Loucy (cell line): ENCODE measurements at regions not wholly inside any gene's neighbourhood (a gene's known extent, or its start where the extent isn't known, plus 50 kb on each side); places are given as distances from the start of the nearest gene placed in this dataset.

Experiments
- H2AFZ ChIP-seq: fragments of 200-600 bp; sonication (generic); 2 replicates; pipeline ENCODE4 v1.6.0; 2016; ENCODE audit warnings: antibody characterized with exemption, mild to moderate bottlenecking, low read length, moderate library complexity
- H3F3A ChIP-seq: fragments of 200-600 bp; 2 replicates; pipeline ENCODE4 v1.6.0; 2016; ENCODE audit warnings: antibody characterized with exemption, low read depth, mild to moderate bottlenecking
- H3K27me3 ChIP-seq: fragments of 200-600 bp; sonication (generic); 2 replicates; pipeline ENCODE4 v1.6.1; 2014; ENCODE audit warnings: low read length, mild to moderate bottlenecking; ENCODE audit not compliant: insufficient read depth, poor library complexity, severe bottlenecking
- H3K36me3 ChIP-seq: fragments of 200-600 bp; sonication (generic); 2 replicates; pipeline ENCODE4 v1.6.1; 2016; ENCODE audit warnings: low read length; ENCODE audit not compliant: insufficient read depth
- H3K4me1 ChIP-seq: fragments of 200-600 bp; sonication (generic); 2 replicates; pipeline ENCODE4 v1.5.1; 2014; ENCODE audit warnings: low read length, mild to moderate bottlenecking; ENCODE audit not compliant: insufficient read depth, poor library complexity, severe bottlenecking
- H3K4me2 ChIP-seq: fragments of 200-600 bp; sonication (generic); 2 replicates; pipeline ENCODE4 v1.6.0; 2014; ENCODE audit warnings: antibody characterized with exemption, low read length, low read depth, mild to moderate bottlenecking; ENCODE audit not compliant: poor library complexity, severe bottlenecking
- H3K4me3 ChIP-seq: fragments of 200-600 bp; sonication (generic); 2 replicates; pipeline ENCODE4 v1.5.1; 2014; ENCODE audit warnings: low read length, mild to moderate bottlenecking, mixed read lengths; ENCODE audit not compliant: poor library complexity, severe bottlenecking
- H3K79me2 ChIP-seq: fragments of 200-600 bp; sonication (generic); 2 replicates; pipeline ENCODE4 v1.6.1; 2014; ENCODE audit warnings: low read length; ENCODE audit not compliant: insufficient read depth
- H3K9ac ChIP-seq: fragments of 200-600 bp; sonication (generic); 2 replicates; pipeline ENCODE4 v1.6.0; 2014; ENCODE audit warnings: mild to moderate bottlenecking, low read depth, low read length, moderate library complexity; ENCODE audit not compliant: poor library complexity, severe bottlenecking
- H3K9me2 ChIP-seq: fragments of 200-600 bp; sonication (generic); replicated peaks from 2 replicates; pipeline ENCODE4 v1.6.1; 2016; ENCODE audit warnings: low read depth, low read length, mixed read lengths
- H3K9me3 ChIP-seq: fragments of 200-600 bp; sonication (generic); 2 replicates; pipeline ENCODE4 v1.6.1; 2014; ENCODE audit warnings: mild to moderate bottlenecking, antibody characterized with exemption, low read length, low read depth; ENCODE audit not compliant: insufficient read depth
- H4K20me1 ChIP-seq: fragments of 200-600 bp; sonication (generic); 2 replicates; pipeline ENCODE4 v1.6.0; 2014; ENCODE audit warnings: antibody characterized with exemption, low read length, mild to moderate bottlenecking; ENCODE audit not compliant: insufficient read depth, poor library complexity, severe bottlenecking
- EZH2phosphoT487 ChIP-seq: fragments of 200-600 bp; IDR thresholded peaks from 2 replicates; pipeline ENCODE4 v1.6.1; 2018; ENCODE audit warnings: antibody characterized with exemption, mild to moderate bottlenecking, moderate library complexity, borderline replicate concordance
- TF ChIP-seq, protein P1 (sequence below): fragments of 200-600 bp; sonication (generic); conservative IDR thresholded peaks from 2 replicates; pipeline ENCODE4 v1.5.1; 2014; ENCODE audit warnings: mild to moderate bottlenecking, antibody characterized with exemption, low read length

- Histone ChIP-seq H3K4me1 (peaks cover 26% of the 10 kb centered on the region), H3K4me2 (no peak overlapping the region), H3K36me3 (no peaks in the 10 kb centered on the region), H3K79me2 (no peaks in the 10 kb centered on the region), H4K20me1 (no peaks in the 10 kb centered on the region), H3F3A (no peaks in the 10 kb centered on the region), H3K27me3 (no peaks in the 10 kb centered on the region), H3K9me2 (no peaks in the 10 kb centered on the region), H3K4me3 (no peak overlapping the region), H3K9ac (no peak overlapping the region), H2AFZ (no peak overlapping the region; the same call in 1 of the 2 replicates), H3K9me3 (no peaks in the 10 kb centered on the region)
- TF ChIP-seq, protein P1, sequence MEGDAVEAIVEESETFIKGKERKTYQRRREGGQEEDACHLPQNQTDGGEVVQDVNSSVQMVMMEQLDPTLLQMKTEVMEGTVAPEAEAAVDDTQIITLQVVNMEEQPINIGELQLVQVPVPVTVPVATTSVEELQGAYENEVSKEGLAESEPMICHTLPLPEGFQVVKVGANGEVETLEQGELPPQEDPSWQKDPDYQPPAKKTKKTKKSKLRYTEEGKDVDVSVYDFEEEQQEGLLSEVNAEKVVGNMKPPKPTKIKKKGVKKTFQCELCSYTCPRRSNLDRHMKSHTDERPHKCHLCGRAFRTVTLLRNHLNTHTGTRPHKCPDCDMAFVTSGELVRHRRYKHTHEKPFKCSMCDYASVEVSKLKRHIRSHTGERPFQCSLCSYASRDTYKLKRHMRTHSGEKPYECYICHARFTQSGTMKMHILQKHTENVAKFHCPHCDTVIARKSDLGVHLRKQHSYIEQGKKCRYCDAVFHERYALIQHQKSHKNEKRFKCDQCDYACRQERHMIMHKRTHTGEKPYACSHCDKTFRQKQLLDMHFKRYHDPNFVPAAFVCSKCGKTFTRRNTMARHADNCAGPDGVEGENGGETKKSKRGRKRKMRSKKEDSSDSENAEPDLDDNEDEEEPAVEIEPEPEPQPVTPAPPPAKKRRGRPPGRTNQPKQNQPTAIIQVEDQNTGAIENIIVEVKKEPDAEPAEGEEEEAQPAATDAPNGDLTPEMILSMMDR: no peak
- no peak for TF ChIP-seq EZH2phosphoT487
These were observed 165.1 kb downstream of the RPIA start for GRCh38 chr2:88856409-88857135.

GRCh38 chr2:88857274-88857741 lies 165.8 kb downstream of the RPIA start:
- no peak overlapping the region for H3K4me2 ChIP-seq
- no peaks in the 10 kb centered on the region for H3F3A ChIP-seq
- H2AFZ ChIP-seq: peak overlapping the region; percentile 70
- H3K36me3 ChIP-seq: no peaks in the 10 kb centered on the region
- H3K9me2 ChIP-seq: no peaks in the 10 kb centered on the region
- no peaks in the 10 kb centered on the region for H4K20me1 ChIP-seq
- H3K27me3 ChIP-seq: no peaks in the 10 kb centered on the region
- H3K79me2 ChIP-seq: no peaks in the 10 kb centered on the region
- no peaks in the 10 kb centered on the region for H3K9me3 ChIP-seq
- H3K4me3 ChIP-seq: no peak overlapping the region
- no peak for TF ChIP-seq EZH2phosphoT487
- TF ChIP-seq, protein P1: no peak
- peak overlapping the region; percentile 47 for H3K9ac ChIP-seq
- peaks cover 26% of the 10 kb centered on the region for H3K4me1 ChIP-seq

GRCh38 chr2:88857951-88858411 lies 166.5 kb downstream of the RPIA start:
- no peaks in the 10 kb centered on the region for H3F3A ChIP-seq
- peak overlapping the region; percentile 70 for H2AFZ ChIP-seq
- H3K4me2 ChIP-seq: peak overlapping the region; percentile 36
- TF ChIP-seq, protein P1: no peak
- TF ChIP-seq EZH2phosphoT487: no peak
- H3K36me3 ChIP-seq: no peaks in the 10 kb centered on the region
- H3K27me3 ChIP-seq: no peaks in the 10 kb centered on the region
- H3K9me3 ChIP-seq: no peaks in the 10 kb centered on the region
- H4K20me1 ChIP-seq: no peaks in the 10 kb centered on the region
- H3K4me1 ChIP-seq: peaks cover 26% of the 10 kb centered on the region
- H3K4me3 ChIP-seq: peak overlapping the region; percentile 10
- peak overlapping the region; percentile 47 for H3K9ac ChIP-seq
- no peaks in the 10 kb centered on the region for H3K79me2 ChIP-seq
- no peaks in the 10 kb centered on the region for H3K9me2 ChIP-seq
